ENCODE measurements at regions not wholly inside any gene's neighbourhood (a gene's known extent, or its start where the extent isn't known, plus 50 kb on each side); places are given as distances from the start of the nearest gene placed in this dataset.

DNA sequence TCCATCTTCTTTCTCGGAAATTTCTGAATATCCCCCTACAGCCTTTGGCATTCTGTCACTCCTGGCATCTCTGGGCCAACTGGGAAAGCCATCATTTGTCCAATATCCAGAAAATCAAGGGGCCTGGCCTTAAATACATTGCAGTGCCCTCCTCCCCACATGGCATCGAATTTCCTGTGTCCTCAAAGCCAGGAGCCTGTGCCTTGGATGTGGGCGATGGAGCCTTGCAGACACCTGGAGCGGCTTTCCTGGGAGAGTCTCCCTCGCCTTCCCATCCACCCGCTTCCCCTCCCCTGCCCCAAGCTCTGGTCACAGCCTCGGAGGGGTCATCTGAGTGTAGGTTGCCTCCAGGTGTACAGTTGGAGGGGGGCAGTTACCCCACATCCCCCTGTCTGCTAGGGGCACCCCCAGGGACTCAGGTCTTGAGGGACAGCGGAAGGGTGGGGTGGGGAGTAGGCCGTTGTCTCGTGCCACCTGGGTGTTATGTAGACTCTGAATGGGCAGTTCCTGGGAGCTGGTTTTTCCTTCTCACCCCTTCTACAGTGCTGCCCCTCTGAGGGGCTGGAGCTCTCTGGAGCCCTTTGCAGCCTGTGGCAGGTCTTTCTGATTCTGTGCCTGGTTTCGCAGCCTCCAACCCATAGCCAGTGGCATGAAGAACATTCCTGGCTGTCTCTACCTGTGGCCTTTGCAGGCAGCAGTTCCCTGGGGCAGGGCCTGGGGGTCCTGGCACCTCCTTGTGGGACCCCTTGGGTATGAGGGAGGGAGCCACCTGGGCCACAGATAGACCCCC is 239.8 kb downstream of the SEC14L1 start:
- Histone ChIP-seq H3K4me1 (peaks cover 21 to 43% (median 43%) of the 10 kb centered on the region in 3 donors), H3K36me3 (no peaks in the 10 kb centered on the region), H3K27me3 (peaks cover 0 to 11% (median 0%) of the 10 kb centered on the region in 4 donors), H3K4me3 (no peak overlapping the region), H3K27ac (peak overlapping the region in 1 of 4 donors; percentile 44), H3K9me3 (no peaks in the 10 kb centered on the region)
- WGBS, 2 donors = 83 to 90% methylated on average over 11 of the region's 11 CpGs
- intact Hi-C loops (cut with DNase I) = no loop called here
- DNase-seq (no peak), ATAC-seq (no peak), FAIRE-seq (no peak)
- TF ChIP-seq, protein P1, sequence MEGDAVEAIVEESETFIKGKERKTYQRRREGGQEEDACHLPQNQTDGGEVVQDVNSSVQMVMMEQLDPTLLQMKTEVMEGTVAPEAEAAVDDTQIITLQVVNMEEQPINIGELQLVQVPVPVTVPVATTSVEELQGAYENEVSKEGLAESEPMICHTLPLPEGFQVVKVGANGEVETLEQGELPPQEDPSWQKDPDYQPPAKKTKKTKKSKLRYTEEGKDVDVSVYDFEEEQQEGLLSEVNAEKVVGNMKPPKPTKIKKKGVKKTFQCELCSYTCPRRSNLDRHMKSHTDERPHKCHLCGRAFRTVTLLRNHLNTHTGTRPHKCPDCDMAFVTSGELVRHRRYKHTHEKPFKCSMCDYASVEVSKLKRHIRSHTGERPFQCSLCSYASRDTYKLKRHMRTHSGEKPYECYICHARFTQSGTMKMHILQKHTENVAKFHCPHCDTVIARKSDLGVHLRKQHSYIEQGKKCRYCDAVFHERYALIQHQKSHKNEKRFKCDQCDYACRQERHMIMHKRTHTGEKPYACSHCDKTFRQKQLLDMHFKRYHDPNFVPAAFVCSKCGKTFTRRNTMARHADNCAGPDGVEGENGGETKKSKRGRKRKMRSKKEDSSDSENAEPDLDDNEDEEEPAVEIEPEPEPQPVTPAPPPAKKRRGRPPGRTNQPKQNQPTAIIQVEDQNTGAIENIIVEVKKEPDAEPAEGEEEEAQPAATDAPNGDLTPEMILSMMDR (IDR thresholded peaks at IDR 0.05) = no peak

GRCh38 chr17:77381185-77381700 is 240.5 kb downstream of the SEC14L1 start:
- TF ChIP-seq, protein P1 (IDR thresholded peaks at IDR 0.05) = no peak
- FAIRE-seq (no peak), ATAC-seq (no peak), DNase-seq (no peak)
- intact Hi-C loops (cut with DNase I) = no loop called here
- peaks cover 17 to 43% (median 36%) of the 10 kb centered on the region in 3 donors for H3K4me1 ChIP-seq
- WGBS, 2 donors = 84 to 87% methylated on average over 4 of the region's 4 CpGs
- no peak overlapping the region for H3K4me3 ChIP-seq
- H3K27me3 ChIP-seq = peaks cover 0 to 11% (median 0%) of the 10 kb centered on the region in 4 donors
- no peak overlapping the region for H3K27ac ChIP-seq
- H3K9me3 ChIP-seq = no peaks in the 10 kb centered on the region
- no peaks in the 10 kb centered on the region for H3K36me3 ChIP-seq

GRCh38 chr17:77381731-77382130 is 241.0 kb downstream of the SEC14L1 start:
- H3K4me1 ChIP-seq = peaks cover 15 to 40% (median 31%) of the 10 kb centered on the region in 3 donors
- H3K27me3 ChIP-seq = peaks cover 0 to 12% (median 0%) of the 10 kb centered on the region in 4 donors
- intact Hi-C loops (cut with DNase I) = no loop called here
- H3K9me3 ChIP-seq = no peaks in the 10 kb centered on the region
- 93 to 98% methylated on average over 8 of the region's 8 CpGs for whole genome bisulfite sequencing, 2 donors
- no peaks in the 10 kb centered on the region for H3K36me3 ChIP-seq
- no peak overlapping the region for H3K4me3 ChIP-seq
- no peak overlapping the region for H3K27ac ChIP-seq
- FAIRE-seq = no peak
- ATAC-seq = no peak
- peak in 1 of 6 donors; percentile 38 for DNase-seq
- TF ChIP-seq, protein P1 (IDR thresholded peaks at IDR 0.05) = no peak

- no peak overlapping the region for H3K27ac ChIP-seq
- H3K4me3 ChIP-seq = no peak overlapping the region
- no peaks in the 10 kb centered on the region for H3K36me3 ChIP-seq
- FAIRE-seq (no peak), ATAC-seq (no peak), DNase-seq (peak in 1 of 6 donors; percentile 52)
- H3K9me3 ChIP-seq = no peaks in the 10 kb centered on the region
- H3K27me3 ChIP-seq = peaks cover 0 to 18% (median 0%) of the 10 kb centered on the region in 4 donors
- TF ChIP-seq, protein P1 (IDR thresholded peaks at IDR 0.05) = no peak
- 68 to 80% methylated on average over 11 to 13 of the region's 13 CpGs for WGBS, 2 donors
- H3K4me1 ChIP-seq = peaks cover 10 to 34% (median 26%) of the 10 kb centered on the region in 3 donors
- intact Hi-C loops (cut with DNase I) = no loop called here
Measured at GRCh38 chr17:77382356-77382911, 241.7 kb downstream of the SEC14L1 start.

Data from pancreas (tissue), 10 donors.